GM18520 (cell line): ENCODE measurements at regions not wholly inside any gene's neighbourhood (a gene's known extent, or its start where the extent isn't known, plus 50 kb on each side); places are given as distances from the start of the nearest gene placed in this dataset.

Experiments used
- ATAC-seq: cut with Tn5 transposase; IDR thresholded peaks from one replicate; pipeline ENCODE4 v1.9.1; 2021; ENCODE audit not compliant: unreplicated experiment

GRCh38 chr11:15724601-15725000, 609.9 kb downstream of the INSC start:
- no peak for ATAC-seq

- ATAC-seq: no peak
These were observed 610.5 kb downstream of the INSC start for GRCh38 chr11:15725246-15725645.

- ATAC-seq: no peak
These were observed 611.6 kb downstream of the INSC start for GRCh38 chr11:15726221-15726746.

- ATAC-seq: no peak
These were observed 612.3 kb downstream of the INSC start for GRCh38 chr11:15726893-15727519.

- ATAC-seq: no peak
These were observed 612.8 kb downstream of the INSC start for GRCh38 chr11:15727520-15727914.

GRCh38 chr11:15728207-15728606, 613.5 kb downstream of the INSC start:
- ATAC-seq: no peak

GRCh38 chr11:15730263-15730994, 615.7 kb downstream of the INSC start:
- ATAC-seq: no peak

GRCh38 chr11:15730995-15731385, 616.3 kb downstream of the INSC start:
- no peak for ATAC-seq

- ATAC-seq: no peak
These were observed 620.6 kb downstream of the SOX6 start for GRCh38 chr11:15735706-15736105.

GRCh38 chr11:15737320-15737719, 619.0 kb downstream of the SOX6 start:
- ATAC-seq: no peak

GRCh38 chr11:15738931-15739330, 617.4 kb downstream of the SOX6 start:
- ATAC-seq: no peak

- ATAC-seq: no peak
These were observed 613.5 kb downstream of the SOX6 start for GRCh38 chr11:15742626-15743519.

GRCh38 chr11:15744693-15745092, 611.7 kb downstream of the SOX6 start:
- no peak for ATAC-seq

- no peak for ATAC-seq
These were observed 611.1 kb downstream of the SOX6 start for GRCh38 chr11:15745266-15745665.

- ATAC-seq: no peak
These were observed 608.7 kb downstream of the SOX6 start for GRCh38 chr11:15747671-15748070.

GRCh38 chr11:15748132-15748531, 608.2 kb downstream of the SOX6 start:
- no peak for ATAC-seq

GRCh38 chr11:15748741-15749140, 607.6 kb downstream of the SOX6 start:
- no peak for ATAC-seq

- ATAC-seq: no peak
These were observed 605.6 kb downstream of the SOX6 start for GRCh38 chr11:15750535-15751308.

GRCh38 chr11:15754221-15754620, 602.1 kb downstream of the SOX6 start:
- no peak for ATAC-seq

GRCh38 chr11:15757048-15757698, 599.2 kb downstream of the SOX6 start:
- ATAC-seq: no peak
